Activated CD4-positive, alpha-beta T cell treated with anti-CD3 and anti-CD28 coated beads for 36 hours (primary cell): ENCODE measurements at regions not wholly inside any gene's neighbourhood (a gene's known extent, or its start where the extent isn't known, plus 50 kb on each side); places are given as distances from the start of the nearest gene placed in this dataset.

Source experiments
- ATAC-seq: fragments of 200-7000 bp; cut with Tn5 transposase; one replicate; pipeline ENCODE4 v1.10.0; 2021; ENCODE audit warnings: mild to moderate bottlenecking, moderate library complexity
- CTCF ChIA-PET: fragments of 350-600 bp; sonication (Branson Sonifier 250); formaldehyde crosslinking; loops from one replicate; lab custom pipeline; 2021; ENCODE audit warnings: antibody characterized with exemption; lab: Charles Lee
- POLR2A ChIA-PET: fragments of 350-600 bp; sonication (Branson Sonifier 250); formaldehyde crosslinking; loops from one replicate; lab custom pipeline; 2021; ENCODE audit warnings: antibody characterized with exemption, inconsistent platforms; lab: Charles Lee
- DNase-seq: peaks from one replicate; pipeline ENCODE4 v3.0.0-alpha.2; 2020
- H3K27ac Mint-ChIP-seq: one replicate; pipeline ENCODE4 v1.8.0; 2021; ENCODE audit warnings: mixed read lengths
- H3K27me3 Mint-ChIP-seq: one replicate; pipeline ENCODE4 v1.8.0; 2021; ENCODE audit warnings: mixed read lengths
- H3K36me3 Mint-ChIP-seq: one replicate; pipeline ENCODE4 v1.8.0; 2021; ENCODE audit warnings: low read depth, mixed read lengths
- H3K4me1 Mint-ChIP-seq: one replicate; pipeline ENCODE4 v1.8.0; 2021; ENCODE audit warnings: mixed read lengths
- H3K4me3 Mint-ChIP-seq: one replicate; pipeline ENCODE4 v1.8.0; 2021; ENCODE audit warnings: mild to moderate bottlenecking, moderate library complexity, mixed read lengths
- H3K9me3 Mint-ChIP-seq: one replicate; pipeline ENCODE4 v1.8.0; 2021; ENCODE audit warnings: low read depth, mixed read lengths
- intact Hi-C, 2 experiments: fragments of 100-400 bp; cut with DNase I in 1 of 2; cut with micrococcal nuclease in 1 of 2; formaldehyde crosslinking; loops; one replicate each; pipeline versions ENCODE4 v1.14.2 to v1.15.1; 2022 to 2024; cut with DNase I, micrococcal nuclease

- CTCF ChIA-PET: no interaction called here
- H3K27me3 Mint-ChIP-seq: no peaks in the 10 kb centered on the region
- POLR2A ChIA-PET: no interaction called here
- no peak overlapping the region for H3K27ac Mint-ChIP-seq
- H3K4me3 Mint-ChIP-seq: no peak overlapping the region
- ATAC-seq (no peak), DNase-seq (no peak)
- H3K9me3 Mint-ChIP-seq: peaks cover 7% of the 10 kb centered on the region
- no peaks in the 10 kb centered on the region for H3K36me3 Mint-ChIP-seq
- intact Hi-C loops: no loop called here
- H3K4me1 Mint-ChIP-seq: no peaks in the 10 kb centered on the region
Observed at GRCh38 chr3:80705290-80705689, 937.5 kb upstream of the ROBO1 start.

GRCh38 chr3:80701349-80701748 is 933.6 kb upstream of the ROBO1 start:
- DNase-seq: no peak
- no peak for ATAC-seq
- H3K27ac Mint-ChIP-seq: no peak overlapping the region
- CTCF ChIA-PET: no interaction called here
- no peaks in the 10 kb centered on the region for H3K27me3 Mint-ChIP-seq
- POLR2A ChIA-PET: no interaction called here
- peaks cover 5% of the 10 kb centered on the region for H3K9me3 Mint-ChIP-seq
- intact Hi-C loops: no loop called here
- no peaks in the 10 kb centered on the region for H3K4me1 Mint-ChIP-seq
- H3K4me3 Mint-ChIP-seq: no peak overlapping the region
- H3K36me3 Mint-ChIP-seq: no peaks in the 10 kb centered on the region

- intact Hi-C loops: no loop called here
- Mint-ChIP-seq H3K27me3 (no peaks in the 10 kb centered on the region), H3K27ac (no peak overlapping the region), H3K36me3 (no peaks in the 10 kb centered on the region), H3K4me3 (no peak overlapping the region), H3K9me3 (no peaks in the 10 kb centered on the region), H3K4me1 (no peaks in the 10 kb centered on the region)
- ChIA-PET POLR2A (no interaction called here), CTCF (no interaction called here)
- DNase-seq (no peak), ATAC-seq (no peak)
Observed at GRCh38 chr3:80697291-80697690, 929.5 kb upstream of the ROBO1 start.

- ATAC-seq (no peak), DNase-seq (no peak)
- intact Hi-C loops: no loop called here
- ChIA-PET POLR2A (no interaction called here), CTCF (no interaction called here)
- H3K4me1 Mint-ChIP-seq: no peaks in the 10 kb centered on the region
- no peaks in the 10 kb centered on the region for H3K27me3 Mint-ChIP-seq
- H3K9me3 Mint-ChIP-seq: peaks cover 2% of the 10 kb centered on the region
- no peak overlapping the region for H3K4me3 Mint-ChIP-seq
- H3K27ac Mint-ChIP-seq: no peak overlapping the region
- no peaks in the 10 kb centered on the region for H3K36me3 Mint-ChIP-seq
Observed at GRCh38 chr3:80696280-80696679, 928.5 kb upstream of the ROBO1 start.

- Mint-ChIP-seq H3K9me3 (peaks cover 2% of the 10 kb centered on the region), H3K4me1 (no peaks in the 10 kb centered on the region), H3K27me3 (no peaks in the 10 kb centered on the region), H3K4me3 (no peak overlapping the region), H3K36me3 (no peaks in the 10 kb centered on the region), H3K27ac (no peak overlapping the region)
- DNase-seq: no peak
- intact Hi-C loops: no loop called here
- no peak for ATAC-seq
- POLR2A ChIA-PET: no interaction called here
- CTCF ChIA-PET: no interaction called here
Observed at GRCh38 chr3:80688814-80689213, 921.0 kb upstream of the ROBO1 start.

GRCh38 chr3:80682951-80683350 is 915.2 kb upstream of the ROBO1 start:
- POLR2A ChIA-PET: no interaction called here
- no peak for ATAC-seq
- CTCF ChIA-PET: no interaction called here
- H3K27ac Mint-ChIP-seq: no peak overlapping the region
- H3K4me1 Mint-ChIP-seq: no peaks in the 10 kb centered on the region
- no peak for DNase-seq
- no peaks in the 10 kb centered on the region for H3K27me3 Mint-ChIP-seq
- H3K36me3 Mint-ChIP-seq: no peaks in the 10 kb centered on the region
- H3K4me3 Mint-ChIP-seq: no peak overlapping the region
- intact Hi-C loops: no loop called here
- no peaks in the 10 kb centered on the region for H3K9me3 Mint-ChIP-seq

GRCh38 chr3:80682235-80682634 is 914.4 kb upstream of the ROBO1 start:
- H3K27ac Mint-ChIP-seq: no peak overlapping the region
- intact Hi-C loops: no loop called here
- no peaks in the 10 kb centered on the region for H3K36me3 Mint-ChIP-seq
- CTCF ChIA-PET: interaction anchor here (0.7 kb wide), 1 partner anchor 93 kb away, joined by 3 read pairs; no protein-coding TSS in a partner anchor
- no peak overlapping the region for H3K4me3 Mint-ChIP-seq
- no peaks in the 10 kb centered on the region for H3K27me3 Mint-ChIP-seq
- H3K9me3 Mint-ChIP-seq: no peaks in the 10 kb centered on the region
- no peak for ATAC-seq
- DNase-seq: no peak
- POLR2A ChIA-PET: no interaction called here
- no peaks in the 10 kb centered on the region for H3K4me1 Mint-ChIP-seq

GRCh38 chr3:80677796-80678195 is 910.0 kb upstream of the ROBO1 start:
- DNase-seq (no peak), ATAC-seq (no peak)
- ChIA-PET POLR2A (no interaction called here), CTCF (interaction anchor here (0.5 kb wide), 1 partner anchor 291 kb away, joined by 4 read pairs; no protein-coding TSS in a partner anchor)
- Mint-ChIP-seq H3K4me1 (no peaks in the 10 kb centered on the region), H3K27ac (no peak overlapping the region), H3K27me3 (no peaks in the 10 kb centered on the region), H3K36me3 (no peaks in the 10 kb centered on the region), H3K4me3 (no peak overlapping the region), H3K9me3 (no peaks in the 10 kb centered on the region)
- intact Hi-C loops: no loop called here

GRCh38 chr3:80676866-80677265 is 909.1 kb upstream of the ROBO1 start:
- H3K27me3 Mint-ChIP-seq: no peaks in the 10 kb centered on the region
- no peaks in the 10 kb centered on the region for H3K9me3 Mint-ChIP-seq
- DNase-seq: no peak
- ATAC-seq: no peak
- no peaks in the 10 kb centered on the region for H3K4me1 Mint-ChIP-seq
- ChIA-PET POLR2A (no interaction called here), CTCF (interaction anchor here (0.8 kb wide), 1 partner anchor 181 kb away, joined by 3 read pairs; no protein-coding TSS in a partner anchor)
- intact Hi-C loops: no loop called here
- no peaks in the 10 kb centered on the region for H3K36me3 Mint-ChIP-seq
- H3K27ac Mint-ChIP-seq: no peak overlapping the region
- H3K4me3 Mint-ChIP-seq: no peak overlapping the region

- Mint-ChIP-seq H3K9me3 (no peaks in the 10 kb centered on the region), H3K4me3 (no peak overlapping the region), H3K27ac (no peak overlapping the region), H3K36me3 (no peaks in the 10 kb centered on the region), H3K4me1 (no peaks in the 10 kb centered on the region), H3K27me3 (no peaks in the 10 kb centered on the region)
- DNase-seq (no peak), ATAC-seq (no peak)
- intact Hi-C loops: no loop called here
- POLR2A ChIA-PET: interaction anchor here (0.5 kb wide), 1 partner anchor 881 kb away, joined by 3 read pairs; no protein-coding TSS in a partner anchor
- CTCF ChIA-PET: interaction anchor here (0.8 kb wide), 1 partner anchor 180 kb away, joined by 3 read pairs; no protein-coding TSS in a partner anchor
Observed at GRCh38 chr3:80676261-80676660, 908.5 kb upstream of the ROBO1 start.

GRCh38 chr3:80675790-80676189 is 908.0 kb upstream of the ROBO1 start:
- H3K4me1 Mint-ChIP-seq: no peaks in the 10 kb centered on the region
- ATAC-seq (no peak), DNase-seq (no peak)
- H3K27ac Mint-ChIP-seq: no peak overlapping the region
- ChIA-PET CTCF (no interaction called here), POLR2A (interaction anchor here (0.5 kb wide), 1 partner anchor 881 kb away, joined by 3 read pairs; no protein-coding TSS in a partner anchor)
- H3K36me3 Mint-ChIP-seq: no peaks in the 10 kb centered on the region
- H3K27me3 Mint-ChIP-seq: no peaks in the 10 kb centered on the region
- intact Hi-C loops: no loop called here
- H3K9me3 Mint-ChIP-seq: no peaks in the 10 kb centered on the region
- no peak overlapping the region for H3K4me3 Mint-ChIP-seq

GRCh38 chr3:80668600-80669294 is 900.9 kb upstream of the ROBO1 start:
- intact Hi-C loops: no loop called here
- ChIA-PET POLR2A (no interaction called here), CTCF (no interaction called here)
- H3K4me3 Mint-ChIP-seq: no peak overlapping the region
- no peaks in the 10 kb centered on the region for H3K4me1 Mint-ChIP-seq
- DNase-seq (no peak), ATAC-seq (no peak)
- no peaks in the 10 kb centered on the region for H3K27me3 Mint-ChIP-seq
- no peak overlapping the region for H3K27ac Mint-ChIP-seq
- peaks cover 9% of the 10 kb centered on the region for H3K9me3 Mint-ChIP-seq
- no peaks in the 10 kb centered on the region for H3K36me3 Mint-ChIP-seq
